SJSA1 (cell line): ENCODE measurements at regions not wholly inside any gene's neighbourhood (a gene's known extent, or its start where the extent isn't known, plus 50 kb on each side); places are given as distances from the start of the nearest gene placed in this dataset.
"Not testable (repeated sequence)": the region's sequence is repeated elsewhere in the genome, so short reads cannot be mapped to it uniquely, and the experiment has no call there.

Source experiments
- DNase-seq, 2 experiments: peaks; one replicate each; pipeline ENCODE4 v3.0.0-alpha.2; 2015 to 2020; ENCODE audit warnings: low spot score in 2 of 2, low read depth in 1 of 2
- H3K27ac ChIP-seq: fragments of 250-450 bp; sonication (Bioruptor Pico); 2 replicates; pipeline ENCODE4 v1.5.1; 2020; ENCODE audit warnings: mild to moderate bottlenecking, moderate library complexity
- H3K27me3 ChIP-seq: fragments of 250-450 bp; sonication (Bioruptor Pico); replicated peaks from 2 replicates; pipeline ENCODE4 v1.5.1; 2020; ENCODE audit warnings: mild to moderate bottlenecking, moderate library complexity
- H3K36me3 ChIP-seq: fragments of 250-450 bp; sonication (Bioruptor Pico); 2 replicates; pipeline ENCODE4 v1.5.1; 2020; ENCODE audit warnings: mild to moderate bottlenecking
- H3K4me1 ChIP-seq: fragments of 250-450 bp; sonication (Bioruptor Pico); replicated peaks from 2 replicates; pipeline ENCODE4 v1.6.1; 2021; ENCODE audit warnings: mild to moderate bottlenecking
- H3K4me3 ChIP-seq: fragments of 250-450 bp; sonication (Bioruptor Pico); 2 replicates; pipeline ENCODE4 v1.5.1; 2020; ENCODE audit warnings: mild to moderate bottlenecking
- H3K9me3 ChIP-seq: fragments of 250-450 bp; sonication (Bioruptor Pico); replicated peaks from 2 replicates; pipeline ENCODE4 v1.5.1; 2020; ENCODE audit warnings: mild to moderate bottlenecking

DNA sequence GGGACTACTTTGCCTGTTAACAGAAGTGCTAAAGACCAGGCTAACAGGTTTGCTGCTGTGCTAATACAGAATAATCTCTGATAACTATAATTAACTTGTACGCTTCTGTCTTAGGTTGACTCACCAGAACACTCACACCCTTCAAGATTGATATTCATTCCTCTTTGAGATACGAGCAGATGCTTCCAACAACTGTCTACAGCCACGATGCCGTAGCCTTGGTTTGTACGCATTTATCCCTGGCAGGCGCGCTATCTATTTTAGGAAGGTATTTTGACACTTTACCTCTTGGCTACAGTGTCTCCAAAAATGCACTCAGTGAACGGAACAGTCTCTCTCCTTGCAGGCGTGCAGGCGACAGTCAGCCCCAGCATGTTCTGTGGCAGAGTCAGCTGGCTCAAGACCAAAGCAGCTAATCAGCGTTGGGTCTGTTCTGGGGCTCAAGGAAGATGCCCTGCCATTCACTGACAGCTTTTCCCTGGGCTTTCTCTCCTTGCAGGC lies 146.4 kb upstream of the PRICKLE1 start:
- no peaks in the 10 kb centered on the region for H3K9me3 ChIP-seq
- peaks cover 7% of the 10 kb centered on the region; the same call in 1 of the 2 replicates for H3K4me1 ChIP-seq
- H3K27me3 ChIP-seq: no peaks in the 10 kb centered on the region
- no peaks in the 10 kb centered on the region for H3K36me3 ChIP-seq
- H3K4me3 ChIP-seq: no peak overlapping the region
- no peak overlapping the region for H3K27ac ChIP-seq
- no peak for DNase-seq

- DNase-seq: no peak
- no peak overlapping the region for H3K27ac ChIP-seq
Observed at GRCh38 chr12:42733911-42734310, 144.4 kb upstream of the PRICKLE1 start.

GRCh38 chr12:42732908-42733411 lies 143.4 kb upstream of the PRICKLE1 start:
- no peak for DNase-seq

More at GRCh38 chr12:42733911-42734310, 144.4 kb upstream of the PRICKLE1 start:
- H3K36me3 ChIP-seq: no peaks in the 10 kb centered on the region
- H3K27me3 ChIP-seq: no peaks in the 10 kb centered on the region
- peaks cover 15% of the 10 kb centered on the region; the same call in 1 of the 2 replicates for H3K4me1 ChIP-seq
- H3K9me3 ChIP-seq: no peaks in the 10 kb centered on the region
- no peak overlapping the region for H3K4me3 ChIP-seq

GRCh38 chr12:42730291-42730690 lies 140.7 kb upstream of the PRICKLE1 start:
- H3K27ac ChIP-seq: peak overlapping the region; percentile 32
- DNase-seq: peak in 1 of 2 experiments; percentile 35
- no peaks in the 10 kb centered on the region for H3K36me3 ChIP-seq
- H3K4me1 ChIP-seq: peaks cover 15% of the 10 kb centered on the region; the same call in 1 of the 2 replicates
- H3K27me3 ChIP-seq: no peaks in the 10 kb centered on the region
- no peaks in the 10 kb centered on the region; the same call in 1 of the 2 replicates for H3K9me3 ChIP-seq
- no peak overlapping the region for H3K4me3 ChIP-seq

More at GRCh38 chr12:42732908-42733411, 143.4 kb upstream of the PRICKLE1 start:
- Histone ChIP-seq H3K27me3 (no peaks in the 10 kb centered on the region), H3K9me3 (no peaks in the 10 kb centered on the region), H3K4me3 (no peak overlapping the region), H3K36me3 (no peaks in the 10 kb centered on the region), H3K27ac (no peak overlapping the region), H3K4me1 (peaks cover 15% of the 10 kb centered on the region; the same call in 1 of the 2 replicates)

DNA sequence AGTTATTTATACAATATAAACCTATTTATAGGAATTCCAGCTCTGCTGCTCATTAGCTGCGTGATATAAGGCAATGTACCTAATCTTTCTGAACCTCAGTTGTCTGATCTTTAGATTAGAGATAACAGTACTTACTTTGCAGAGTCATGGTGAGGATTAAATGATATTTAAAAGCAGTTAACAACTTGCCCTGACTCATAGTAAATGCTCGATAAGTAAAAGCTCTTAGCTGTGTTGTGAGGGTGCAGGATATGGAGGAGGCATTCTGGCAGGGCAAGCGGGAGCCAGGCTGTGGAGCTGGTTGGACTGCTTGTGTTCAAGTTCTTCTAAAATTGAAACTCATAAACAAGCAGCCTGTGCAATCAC lies 140.0 kb upstream of the PRICKLE1 start:
- H3K27ac ChIP-seq: no peak overlapping the region
- no peaks in the 10 kb centered on the region; the same call in 1 of the 2 replicates for H3K9me3 ChIP-seq
- no peak for DNase-seq
- no peak overlapping the region for H3K4me3 ChIP-seq
- no peaks in the 10 kb centered on the region for H3K27me3 ChIP-seq
- no peaks in the 10 kb centered on the region for H3K36me3 ChIP-seq
- H3K4me1 ChIP-seq: peaks cover 15% of the 10 kb centered on the region; the same call in 1 of the 2 replicates

GRCh38 chr12:42728770-42729534 lies 139.4 kb upstream of the PRICKLE1 start:
- H3K4me3 ChIP-seq: no peak overlapping the region
- no peaks in the 10 kb centered on the region; the same call in 1 of the 2 replicates for H3K9me3 ChIP-seq
- no peak for DNase-seq
- peaks cover 15% of the 10 kb centered on the region; the same call in 1 of the 2 replicates for H3K4me1 ChIP-seq
- H3K27ac ChIP-seq: no peak overlapping the region
- H3K27me3 ChIP-seq: no peaks in the 10 kb centered on the region
- no peaks in the 10 kb centered on the region for H3K36me3 ChIP-seq

DNA sequence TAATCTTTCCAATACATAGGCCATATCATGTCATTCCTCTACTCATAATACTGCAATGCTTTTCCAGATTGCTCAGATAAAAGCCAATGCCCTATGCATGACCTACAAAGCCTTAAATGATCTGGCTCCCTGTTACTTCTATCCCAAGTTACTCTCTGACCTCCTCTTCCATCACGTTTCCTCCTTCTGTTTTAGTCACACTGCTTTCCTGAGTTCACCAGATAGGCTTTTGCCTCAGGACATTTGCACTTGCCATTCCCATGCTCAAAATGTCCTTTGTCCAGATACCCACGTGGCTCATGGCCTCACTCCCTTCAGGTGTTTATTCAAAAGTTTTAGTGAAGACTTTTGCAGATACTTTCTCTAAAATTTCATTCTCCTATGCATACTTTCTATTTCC lies 138.7 kb upstream of the PRICKLE1 start:
- H3K27me3 ChIP-seq: no peaks in the 10 kb centered on the region
- no peak overlapping the region for H3K27ac ChIP-seq
- no peak for DNase-seq
- H3K4me3 ChIP-seq: no peak overlapping the region
- peaks cover 14% of the 10 kb centered on the region; the same call in 1 of the 2 replicates for H3K4me1 ChIP-seq
- no peaks in the 10 kb centered on the region for H3K36me3 ChIP-seq
- H3K9me3 ChIP-seq: no peaks in the 10 kb centered on the region; the same call in 1 of the 2 replicates

- H3K4me3 ChIP-seq: no peak overlapping the region
- H3K27ac ChIP-seq: no peak overlapping the region
- no peaks in the 10 kb centered on the region; the same call in 1 of the 2 replicates for H3K9me3 ChIP-seq
- H3K27me3 ChIP-seq: no peaks in the 10 kb centered on the region
- H3K36me3 ChIP-seq: no peaks in the 10 kb centered on the region
- DNase-seq: peak in 1 of 2 experiments; percentile 18
- peaks cover 7% of the 10 kb centered on the region; the same call in 1 of the 2 replicates for H3K4me1 ChIP-seq
Observed at GRCh38 chr12:42725809-42726208, 136.3 kb upstream of the PRICKLE1 start.

DNA sequence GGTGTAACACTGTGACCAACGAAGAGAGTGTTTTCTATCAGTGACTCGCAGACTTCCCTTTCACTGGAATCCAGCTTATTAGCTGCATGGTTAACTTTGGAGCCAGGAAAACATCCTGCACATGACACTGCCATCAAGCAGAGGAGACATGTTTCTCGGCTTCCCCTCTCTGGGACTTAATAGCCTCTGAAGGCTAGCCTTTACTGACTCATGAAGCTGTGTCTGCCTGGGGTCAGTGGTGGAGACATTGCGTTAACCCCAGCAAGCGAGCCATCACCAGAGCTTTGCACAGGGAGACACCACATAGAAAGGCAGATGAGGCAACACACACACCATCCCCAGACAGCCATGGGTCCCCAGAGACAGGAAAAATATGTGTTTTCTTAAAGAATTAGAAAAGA lies 126.9 kb upstream of the PRICKLE1 start:
- no peak overlapping the region for H3K4me3 ChIP-seq
- no peak overlapping the region for H3K27ac ChIP-seq
- no peaks in the 10 kb centered on the region for H3K4me1 ChIP-seq
- no peak for DNase-seq
- no peaks in the 10 kb centered on the region for H3K36me3 ChIP-seq
- no peaks in the 10 kb centered on the region for H3K9me3 ChIP-seq
- no peaks in the 10 kb centered on the region for H3K27me3 ChIP-seq

DNA sequence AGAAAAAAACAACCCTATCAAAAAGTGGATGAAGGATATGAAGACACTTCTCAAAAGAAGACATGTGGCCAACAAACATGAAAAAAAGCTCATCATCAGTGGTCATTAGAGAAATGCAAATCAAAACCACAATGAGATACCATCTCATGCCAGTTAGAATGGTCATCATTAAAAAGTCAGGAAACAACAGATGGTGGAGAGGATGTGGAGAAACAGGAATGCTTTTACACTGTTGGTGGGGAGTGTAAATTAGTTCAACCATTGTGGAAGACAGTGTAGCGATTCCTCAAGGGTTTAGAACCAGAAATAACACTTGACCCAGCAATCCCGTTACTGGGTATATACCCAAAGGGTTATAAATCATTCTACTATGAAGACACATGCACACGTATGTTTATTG lies 124.0 kb upstream of the PRICKLE1 start:
- H3K4me1 ChIP-seq, H3K9me3 ChIP-seq, H3K36me3 ChIP-seq, H3K27me3 ChIP-seq, H3K27ac ChIP-seq, H3K4me3 ChIP-seq, DNase-seq: not testable (repeated sequence)

- H3K27me3 ChIP-seq, H3K9me3 ChIP-seq, H3K36me3 ChIP-seq, DNase-seq, H3K27ac ChIP-seq, H3K4me3 ChIP-seq: not testable (repeated sequence)
- peaks cover 11% of the 10 kb centered on the region for H3K4me1 ChIP-seq
Observed at GRCh38 chr12:42708374-42708773, 118.8 kb upstream of the PRICKLE1 start.

DNA sequence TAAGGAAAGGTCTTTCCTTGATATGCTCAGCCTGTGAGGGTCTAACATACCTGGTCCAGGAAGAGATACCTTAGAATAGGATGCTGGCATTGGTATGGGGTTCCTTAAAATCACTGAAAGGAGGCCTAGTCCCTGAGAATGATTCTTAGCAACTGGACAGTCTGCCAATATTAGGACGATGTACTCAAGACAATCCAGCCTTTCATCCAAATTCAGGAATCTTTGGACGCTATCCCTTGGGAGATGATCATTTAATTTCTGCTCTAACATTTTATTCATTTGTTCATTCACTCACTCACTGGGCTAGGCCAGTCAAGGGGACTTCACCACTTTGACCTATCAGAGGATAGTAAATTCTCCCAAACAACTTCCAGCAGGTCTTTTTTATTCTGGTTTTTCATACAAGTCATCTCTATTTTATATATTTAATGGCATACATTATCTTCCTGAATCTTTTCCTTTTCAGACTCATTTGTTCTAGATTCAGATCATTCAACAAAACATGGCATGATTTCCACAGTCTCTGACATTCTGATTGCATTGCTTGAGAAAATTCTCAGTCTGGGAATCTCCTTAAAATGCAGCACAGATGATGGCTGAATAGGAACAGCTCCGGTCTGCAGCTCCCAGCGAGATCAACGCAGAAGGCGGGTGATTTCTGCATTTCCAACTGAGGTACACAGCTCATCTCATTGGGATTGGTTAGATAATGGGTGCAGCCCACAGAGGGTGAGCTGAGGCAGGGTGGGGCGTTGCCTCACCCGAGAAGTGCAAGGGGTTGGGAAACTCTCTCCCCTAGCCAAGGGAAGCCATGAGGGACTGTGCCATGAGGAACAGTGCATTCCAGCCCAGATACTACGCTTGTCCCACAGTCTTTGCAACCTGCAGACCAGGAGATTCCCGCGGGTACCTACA lies 118.0 kb upstream of the PRICKLE1 start:
- Histone ChIP-seq H3K9me3 (no peaks in the 10 kb centered on the region), H3K4me1 (peaks cover 11% of the 10 kb centered on the region), H3K27ac (no peak overlapping the region), H3K36me3 (no peaks in the 10 kb centered on the region), H3K27me3 (no peaks in the 10 kb centered on the region), H3K4me3 (no peak overlapping the region)
- no peak for DNase-seq

DNA sequence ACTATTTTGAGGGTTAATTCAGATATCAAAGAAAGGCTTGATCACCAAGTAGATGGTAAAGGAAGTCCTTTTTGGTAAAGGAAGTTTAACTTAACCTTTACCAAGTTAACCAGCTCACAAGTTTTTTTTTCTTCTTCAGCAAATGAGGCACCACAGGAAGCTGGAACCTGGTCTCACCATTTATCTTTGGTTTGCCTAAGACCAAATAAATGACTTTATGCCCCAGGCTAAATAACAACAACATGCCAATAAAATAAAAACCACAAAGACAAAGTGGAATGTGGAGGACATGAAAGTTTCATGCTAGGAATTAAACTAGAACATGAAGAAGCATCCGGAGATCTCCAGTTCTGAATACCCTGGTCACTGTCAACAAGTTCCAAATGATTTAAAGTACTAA lies 116.8 kb upstream of the PRICKLE1 start:
- H3K9me3 ChIP-seq: no peaks in the 10 kb centered on the region
- DNase-seq: peak in 1 of 2 experiments; percentile 15
- no peak overlapping the region for H3K4me3 ChIP-seq
- H3K27me3 ChIP-seq: no peaks in the 10 kb centered on the region
- H3K4me1 ChIP-seq: peaks cover 11% of the 10 kb centered on the region
- H3K27ac ChIP-seq: peak overlapping the region; percentile 27; the same call in 1 of the 2 replicates
- H3K36me3 ChIP-seq: no peaks in the 10 kb centered on the region
